ENCODE measurements at regions not wholly inside any gene's neighbourhood (a gene's known extent, or its start where the extent isn't known, plus 50 kb on each side); places are given as distances from the start of the nearest gene placed in this dataset.

GRCh38 chr10:132124201-132124920 is 58.6 kb downstream of the JAKMIP3 start:
- Histone ChIP-seq H3K4me3 (ENCODE audit: low read depth, low read length) (no peak overlapping the region), H3K27me3 (ENCODE audit: control insufficient read depth, insufficient read depth, low read length) (no peaks in the 10 kb centered on the region), H3K36me3 (ENCODE audit: control insufficient read depth, insufficient read depth, low read length) (no peaks in the 10 kb centered on the region)
- no peak for DNase-seq (ENCODE audit: low read depth)
- ChIA-PET CTCF (no interaction called here), POLR2A (no interaction called here)
- TF ChIP-seq, protein P1, sequence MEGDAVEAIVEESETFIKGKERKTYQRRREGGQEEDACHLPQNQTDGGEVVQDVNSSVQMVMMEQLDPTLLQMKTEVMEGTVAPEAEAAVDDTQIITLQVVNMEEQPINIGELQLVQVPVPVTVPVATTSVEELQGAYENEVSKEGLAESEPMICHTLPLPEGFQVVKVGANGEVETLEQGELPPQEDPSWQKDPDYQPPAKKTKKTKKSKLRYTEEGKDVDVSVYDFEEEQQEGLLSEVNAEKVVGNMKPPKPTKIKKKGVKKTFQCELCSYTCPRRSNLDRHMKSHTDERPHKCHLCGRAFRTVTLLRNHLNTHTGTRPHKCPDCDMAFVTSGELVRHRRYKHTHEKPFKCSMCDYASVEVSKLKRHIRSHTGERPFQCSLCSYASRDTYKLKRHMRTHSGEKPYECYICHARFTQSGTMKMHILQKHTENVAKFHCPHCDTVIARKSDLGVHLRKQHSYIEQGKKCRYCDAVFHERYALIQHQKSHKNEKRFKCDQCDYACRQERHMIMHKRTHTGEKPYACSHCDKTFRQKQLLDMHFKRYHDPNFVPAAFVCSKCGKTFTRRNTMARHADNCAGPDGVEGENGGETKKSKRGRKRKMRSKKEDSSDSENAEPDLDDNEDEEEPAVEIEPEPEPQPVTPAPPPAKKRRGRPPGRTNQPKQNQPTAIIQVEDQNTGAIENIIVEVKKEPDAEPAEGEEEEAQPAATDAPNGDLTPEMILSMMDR (IDR thresholded peaks at IDR 0.05; ENCODE audit: insufficient read depth, low read depth, low read length), result no peak

DNA sequence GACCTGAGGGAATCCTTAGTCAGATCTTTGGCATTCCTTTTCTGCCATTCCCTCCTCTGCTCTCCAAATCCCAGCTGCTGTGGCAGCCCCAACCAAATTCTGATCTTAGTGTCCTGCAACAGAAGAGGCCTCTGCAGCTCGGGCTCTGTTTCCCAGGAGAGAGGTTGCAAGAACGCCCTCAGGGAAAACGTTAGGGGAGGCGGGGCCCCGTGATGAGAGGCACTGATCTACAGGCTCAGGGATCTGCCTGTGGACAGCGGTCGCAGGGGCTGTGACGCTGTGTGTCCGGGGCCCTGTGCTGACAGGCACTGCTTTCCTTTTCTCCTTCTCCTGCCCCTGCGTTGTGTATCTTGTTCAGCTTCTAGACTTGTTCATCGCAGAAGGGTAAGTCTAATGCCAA is 57.3 kb upstream of the DPYSL4 start:
- Histone ChIP-seq H3K36me3 (ENCODE audit: control insufficient read depth, insufficient read depth, low read length) (no peaks in the 10 kb centered on the region), H3K4me3 (ENCODE audit: low read depth, low read length) (no peak overlapping the region), H3K27me3 (ENCODE audit: control insufficient read depth, insufficient read depth, low read length) (peaks cover 2% of the 10 kb centered on the region; the same call in 1 of the 2 replicates)
- ChIA-PET CTCF (interaction anchor here (1.5 to 2.1 kb wide), 2 partner anchors 14 to 15 kb away, joined by 4 to 7 read pairs; no protein-coding TSS in a partner anchor), POLR2A (no interaction called here)
- DNase-seq (ENCODE audit: low read depth), result no peak
- TF ChIP-seq, protein P1 (IDR thresholded peaks at IDR 0.05; ENCODE audit: insufficient read depth, low read depth, low read length), result no peak

GRCh38 chr10:132130286-132131265 is 56.2 kb upstream of the DPYSL4 start:
- ChIA-PET CTCF (interaction anchor here (2.1 to 4.4 kb wide), 2 partner anchors 12 kb away, joined by 7 to 24 read pairs; no protein-coding TSS in a partner anchor), POLR2A (no interaction called here)
- H3K4me3 ChIP-seq (ENCODE audit: low read depth, low read length), result no peak overlapping the region
- no peak for DNase-seq (ENCODE audit: low read depth)
- peaks cover 2% of the 10 kb centered on the region; the same call in 1 of the 2 replicates for H3K27me3 ChIP-seq (ENCODE audit: control insufficient read depth, insufficient read depth, low read length)
- TF ChIP-seq, protein P1 (IDR thresholded peaks at IDR 0.05; ENCODE audit: insufficient read depth, low read depth, low read length), result no peak
- H3K36me3 ChIP-seq (ENCODE audit: control insufficient read depth, insufficient read depth, low read length), result no peaks in the 10 kb centered on the region

DNA sequence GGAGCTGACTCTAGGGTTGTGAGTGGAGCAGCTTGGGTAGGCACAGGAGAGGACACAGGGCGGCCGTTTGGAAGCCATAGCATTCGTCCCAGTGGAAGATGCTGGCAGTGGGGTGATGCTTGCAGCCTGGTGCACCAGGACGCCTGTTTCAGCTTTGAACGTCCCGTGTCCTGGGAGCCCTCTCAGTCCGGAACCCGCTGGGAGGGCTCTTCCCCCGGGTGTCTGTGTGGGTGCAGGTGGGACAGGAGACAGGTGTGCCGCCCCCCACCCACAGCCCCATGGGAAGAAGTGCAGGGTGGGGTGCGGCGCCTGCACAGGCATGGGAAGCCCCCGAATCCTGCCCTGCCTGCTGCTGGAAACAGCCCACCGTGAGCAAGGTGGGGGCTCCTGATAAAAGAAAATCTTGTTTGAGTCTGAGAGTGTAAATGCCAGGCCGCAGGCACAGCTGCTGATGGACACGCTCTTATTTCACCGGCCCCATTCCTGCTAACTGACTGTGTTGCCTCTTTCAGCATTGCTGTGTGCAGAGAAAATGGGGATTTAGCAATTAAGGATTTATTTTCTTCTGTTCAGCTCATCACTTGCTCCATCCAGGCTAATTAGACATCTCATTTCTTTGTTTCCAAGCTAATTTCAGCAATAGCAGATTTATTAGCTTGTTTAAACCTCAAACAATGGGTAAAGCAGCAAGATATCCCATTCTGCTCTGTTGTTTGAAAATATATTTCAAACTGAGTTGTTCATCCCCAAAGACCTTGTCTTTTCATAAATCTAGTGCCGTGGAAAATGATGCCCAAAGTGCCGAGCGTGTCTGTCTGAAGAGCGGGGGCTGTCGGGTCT is 54.9 kb upstream of the DPYSL4 start:
- TF ChIP-seq, protein P1 (IDR thresholded peaks at IDR 0.05; ENCODE audit: insufficient read depth, low read depth, low read length), result no peak
- Histone ChIP-seq H3K4me3 (ENCODE audit: low read depth, low read length) (no peak overlapping the region), H3K36me3 (ENCODE audit: control insufficient read depth, insufficient read depth, low read length) (no peaks in the 10 kb centered on the region), H3K27me3 (ENCODE audit: control insufficient read depth, insufficient read depth, low read length) (peaks cover 2% of the 10 kb centered on the region; the same call in 1 of the 2 replicates)
- ChIA-PET CTCF (interaction anchor here (4.4 kb wide), 1 partner anchor 10 kb away, joined by 24 read pairs; no protein-coding TSS in a partner anchor), POLR2A (no interaction called here)
- no peak for DNase-seq (ENCODE audit: low read depth)
